HCT116 (cell line): ENCODE measurements at regions not wholly inside any gene's neighbourhood (a gene's known extent, or its start where the extent isn't known, plus 50 kb on each side); places are given as distances from the start of the nearest gene placed in this dataset.

ENCODE experiments used
- ATAC-seq: fragments of 200-7000 bp; cut with Tn5 transposase; 2 replicates; pipeline ENCODE4 v1.9.1; 2020; ENCODE audit warnings: mild to moderate bottlenecking, moderate library complexity
- BruUV-seq: library from RNA; stranded (reverse); fragments of 400-500 nt; replicated peaks from 2 replicates; lab custom pipeline; 2021; lab: Mats Ljungman, UMichigan
- CTCF ChIA-PET: fragments of 300-600 bp; sonication (Branson Sonifier 250); formaldehyde crosslinking; loops from one replicate; lab custom pipeline; 2021; ENCODE audit warnings: antibody characterized with exemption; lab: Charles Lee
- POLR2A ChIA-PET: fragments of 300-600, 350-600 bp; sonication (Branson Sonifier 250); formaldehyde crosslinking; loops from one replicate; lab custom pipeline; 2021; ENCODE audit warnings: antibody characterized with exemption; lab: Charles Lee
- RAD21 ChIA-PET, 2 experiments: fragments of 300-600 bp; sonication (Branson Sonifier 250); formaldehyde crosslinking; loops; one replicate each; lab custom pipeline; 2023; ENCODE audit warnings: low total read pairs in 2 of 2; ENCODE audit not compliant: uncharacterized antibody in 2 of 2, unreplicated experiment in 2 of 2, low non-redundant PET in 1 of 2; lab: Charles Lee
- DNase-seq: peaks from one replicate; pipeline ENCODE4 v3.0.0-alpha.2; 2010; ENCODE audit warnings: low read depth, low spot score
- H2AFZ ChIP-seq: fragments of 200-600 bp; shearing (Covaris generic), sonication (generic); 2 replicates; pipeline ENCODE4 v1.6.1; 2017; ENCODE audit warnings: low read depth, mixed run types, mixed read lengths, antibody characterized with exemption, low read length; ENCODE audit not compliant: poor library complexity, severe bottlenecking
- H3K27ac ChIP-seq: 2 replicates; pipeline ENCODE4 v1.5.1; 2012; ENCODE audit warnings: low read depth, low read length
- H3K27me3 ChIP-seq: fragments of 200-600 bp; sonication (generic); 2 replicates; pipeline ENCODE4 v1.6.1; 2016; ENCODE audit warnings: mixed run types, low read length, mixed read lengths; ENCODE audit not compliant: insufficient read depth
- H3K36me3 ChIP-seq, 2 experiments: fragments of 200-500 bp in 1 of 2; fragments of 200-600 bp in 1 of 2; sonication (Bioruptor generic) in 1 of 2; sonication (generic) in 1 of 2; 2 replicates each; pipeline versions ENCODE4 v1.5.1 to v1.6.1; 2014 to 2016; ENCODE audit warnings: low read length in 2 of 2, inconsistent platforms in 1 of 2, mixed read lengths in 1 of 2, mixed run types in 1 of 2; ENCODE audit not compliant: insufficient read depth in 2 of 2, control insufficient read depth in 1 of 2
- H3K4me1 ChIP-seq, 2 experiments: fragments of 200-600 bp in 1 of 2; sonication (generic) in 1 of 2; 2 replicates each; pipeline versions ENCODE4 v1.5.1 to v1.6.1; 2012 to 2017; ENCODE audit warnings: low read length in 2 of 2, inconsistent platforms in 1 of 2, mild to moderate bottlenecking in 1 of 2, mixed read lengths in 1 of 2, mixed run types in 1 of 2, moderate library complexity in 1 of 2; ENCODE audit not compliant: insufficient read depth in 2 of 2, control insufficient read depth in 1 of 2
- H3K4me2 ChIP-seq: fragments of 200-600 bp; sonication (generic); 2 replicates; pipeline ENCODE4 v1.6.1; 2017; ENCODE audit warnings: mixed run types, low read length, mixed read lengths
- H3K4me3 ChIP-seq, 2 experiments: fragments of 200-600 bp in 1 of 2; sonication (generic) in 1 of 2; replicated peaks in 1 of 2; 2 replicates each; pipeline ENCODE4 v1.5.1; 2011 to 2016; ENCODE audit warnings: low read length in 2 of 2, control low read depth in 1 of 2, low read depth in 1 of 2, mild to moderate bottlenecking in 1 of 2, mixed read lengths in 1 of 2, mixed run types in 1 of 2
- H3K79me2 ChIP-seq: fragments of 200-600 bp; sonication (generic); 2 replicates; pipeline ENCODE4 v1.6.1; 2017; ENCODE audit warnings: mild to moderate bottlenecking, mixed run types, low read length, moderate library complexity, mixed read lengths; ENCODE audit not compliant: insufficient read depth
- H3K9ac ChIP-seq: fragments of 200-600 bp; sonication (generic); 2 replicates; pipeline ENCODE4 v1.6.1; 2016; ENCODE audit warnings: low read length, mixed read lengths
- H3K9me2 ChIP-seq: fragments of 200-600 bp; sonication (generic), shearing (Covaris generic); 2 replicates; pipeline ENCODE4 v1.6.1; 2017; ENCODE audit warnings: mixed run types, mild to moderate bottlenecking, moderate library complexity; ENCODE audit not compliant: insufficient read depth
- H3K9me3 ChIP-seq, 2 experiments: fragments of 200-500 bp in 1 of 2; fragments of 200-600 bp in 1 of 2; sonication (Bioruptor generic) in 1 of 2; sonication (generic) in 1 of 2; 2 replicates each; pipeline ENCODE4 v1.6.1; 2014 to 2017; ENCODE audit warnings: low read length in 2 of 2, mixed read lengths in 2 of 2, inconsistent platforms in 1 of 2, low read depth in 1 of 2, mild to moderate bottlenecking in 1 of 2, mixed run types in 1 of 2, moderate library complexity in 1 of 2; ENCODE audit not compliant: control insufficient read depth in 1 of 2, insufficient read depth in 1 of 2
- H4K20me1 ChIP-seq: fragments of 200-600 bp; sonication (generic), shearing (Covaris generic); 2 replicates; pipeline ENCODE4 v1.6.1; 2017; ENCODE audit warnings: mixed run types, mild to moderate bottlenecking, moderate library complexity; ENCODE audit not compliant: insufficient read depth
- ATF3 ChIP-seq: IDR thresholded peaks from 2 replicates; pipeline ENCODE4 v1.6.1; 2012
- CEBPB ChIP-seq: IDR thresholded peaks from 2 replicates; pipeline ENCODE4 v1.6.1; 2012; ENCODE audit warnings: low read depth
- EZH2phosphoT487 ChIP-seq: fragments of 200-600 bp; IDR thresholded peaks from 2 replicates; pipeline ENCODE4 v1.6.1; 2018; ENCODE audit warnings: antibody characterized with exemption, borderline replicate concordance
- JUND ChIP-seq: IDR thresholded peaks from 2 replicates; pipeline ENCODE4 v1.6.1; 2012
- POLR2AphosphoS5 ChIP-seq: IDR thresholded peaks from 2 replicates; pipeline ENCODE4 v1.6.1; 2011; ENCODE audit warnings: mild to moderate bottlenecking, low read depth, low read length, moderate library complexity
- REST ChIP-seq: IDR thresholded peaks from 2 replicates; pipeline ENCODE4 v1.6.1; 2012; ENCODE audit warnings: low read depth
- SP1 ChIP-seq: IDR thresholded peaks from 2 replicates; pipeline ENCODE4 v1.6.1; 2012; ENCODE audit warnings: low read depth
- ZBTB33 ChIP-seq: IDR thresholded peaks from 2 replicates; pipeline ENCODE4 v1.6.1; 2011; ENCODE audit warnings: mild to moderate bottlenecking, low read length, moderate library complexity; ENCODE audit not compliant: insufficient replicate concordance; ENCODE audit errors: extremely low read depth
- ZFX ChIP-seq: fragments of 450-650 bp; IDR thresholded peaks from 2 replicates; pipeline ENCODE4 v1.6.1; 2017
- ZNF274 ChIP-seq: fragments of 200-500 bp; sonication (Bioruptor generic); IDR thresholded peaks from 2 replicates; pipeline ENCODE4 v1.6.1; 2014; ENCODE audit warnings: mild to moderate bottlenecking, low read depth, low read length, inconsistent platforms
- intact Hi-C: fragments of 100-400 bp; cut with micrococcal nuclease; formaldehyde crosslinking; loops from 2 replicates; pipeline ENCODE4 v1.10.0; 2022

GRCh38 chr3:34267088-34267487 is 468.7 kb downstream of the PDCD6IP start:
- Histone ChIP-seq H3K36me3 (no peaks in the 10 kb centered on the region), H3K79me2 (no peaks in the 10 kb centered on the region), H3K9me3 (no peaks in the 10 kb centered on the region), H2AFZ (no peak overlapping the region), H3K9ac (no peak overlapping the region), H3K27me3 (no peaks in the 10 kb centered on the region), H3K27ac (no peak overlapping the region), H3K9me2 (no peaks in the 10 kb centered on the region), H4K20me1 (no peaks in the 10 kb centered on the region), H3K4me2 (no peak overlapping the region), H3K4me1 (no peaks in the 10 kb centered on the region), H3K4me3 (no peak overlapping the region)
- intact Hi-C loops, result no loop called here
- no peak for TF ChIP-seq POLR2AphosphoS5
- TF ChIP-seq ZNF274, result no peak
- no peak for TF ChIP-seq CEBPB
- TF ChIP-seq JUND, result no peak
- ChIA-PET POLR2A (no interaction called here), RAD21 (no interaction called here), CTCF (no interaction called here)
- no peak for ATAC-seq
- no peak for DNase-seq
- no TSS peak for BruUV-seq

- ChIA-PET RAD21 (no interaction called here), CTCF (no interaction called here), POLR2A (no interaction called here)
- no peaks in the 10 kb centered on the region for H3K79me2 ChIP-seq
- no peaks in the 10 kb centered on the region for H3K27me3 ChIP-seq
- no peak for DNase-seq
- H3K9ac ChIP-seq, result no peak overlapping the region
- no peaks in the 10 kb centered on the region for H3K36me3 ChIP-seq
- no peak overlapping the region for H2AFZ ChIP-seq
- BruUV-seq, result no TSS peak
- H3K4me3 ChIP-seq, result no peak overlapping the region
- TF ChIP-seq ATF3, result no peak
- no peak for TF ChIP-seq JUND
- no peak for TF ChIP-seq ZFX
- TF ChIP-seq ZBTB33, result no peak
- no peak for TF ChIP-seq EZH2phosphoT487
- TF ChIP-seq POLR2AphosphoS5, result no peak
- TF ChIP-seq REST, result no peak
- no peak for TF ChIP-seq SP1
- H3K9me3 ChIP-seq, result no peaks in the 10 kb centered on the region
- H3K4me2 ChIP-seq, result no peak overlapping the region
- no peaks in the 10 kb centered on the region for H4K20me1 ChIP-seq
- no peak for ATAC-seq
- intact Hi-C loops, result no loop called here
- H3K9me2 ChIP-seq, result no peaks in the 10 kb centered on the region
- H3K4me1 ChIP-seq, result no peaks in the 10 kb centered on the region
- no peak overlapping the region for H3K27ac ChIP-seq
Observed at GRCh38 chr3:34268032-34268709, 469.7 kb downstream of the PDCD6IP start.
